ENCODE measurements at regions not wholly inside any gene's neighbourhood (a gene's known extent, or its start where the extent isn't known, plus 50 kb on each side); places are given as distances from the start of the nearest gene placed in this dataset.
"Not testable (repeated sequence)": the region's sequence is repeated elsewhere in the genome, so short reads cannot be mapped to it uniquely, and the experiment has no call there.

- Histone ChIP-seq H3K4me3 (ENCODE audit: low read length in 3 of 3) (no peak overlapping the region), H3K27ac (ENCODE audit: low read depth in 2 of 2, low read length in 2 of 2) (no peak overlapping the region), H3K27me3 (ENCODE audit: control insufficient read depth, insufficient read depth, low read length) (no peaks in the 10 kb centered on the region), H3K9ac (ENCODE audit: low read length in 3 of 3) (no peak overlapping the region), H3K4me1 (ENCODE audit: control insufficient read depth in 2 of 3, insufficient read depth in 2 of 3, low read depth in 1 of 3, low read length in 3 of 3) (no peaks in the 10 kb centered on the region), H3K36me3 (ENCODE audit: control insufficient read depth in 2 of 3, insufficient read depth in 3 of 3, low read length in 3 of 3) (no peaks in the 10 kb centered on the region), H3K9me3 (ENCODE audit: control insufficient read depth in 2 of 3, insufficient read depth in 1 of 3, low read length in 3 of 3) (no peaks in the 10 kb centered on the region)
- TF ChIP-seq CTCF (IDR thresholded peaks at IDR 0.05; ENCODE audit: borderline replicate concordance, extremely low read depth, insufficient read depth) = no peak
- FAIRE-seq = no peak
- intact Hi-C loops (cut with DNase I) = no loop called here
- DNase-seq = no peak
Observed at GRCh38 chr1:94661431-94661932, 119.9 kb upstream of the F3 start.

GRCh38 chr1:94660994-94661393, 119.4 kb upstream of the F3 start:
- H3K27ac ChIP-seq (ENCODE audit: low read depth in 2 of 2, low read length in 2 of 2) = no peak overlapping the region
- H3K9ac ChIP-seq (ENCODE audit: low read length in 3 of 3) = no peak overlapping the region
- no peaks in the 10 kb centered on the region for H3K4me1 ChIP-seq (ENCODE audit: control insufficient read depth in 2 of 3, insufficient read depth in 2 of 3, low read depth in 1 of 3, low read length in 3 of 3)
- no peaks in the 10 kb centered on the region for H3K9me3 ChIP-seq (ENCODE audit: control insufficient read depth in 2 of 3, insufficient read depth in 1 of 3, low read length in 3 of 3)
- no peak overlapping the region for H3K4me3 ChIP-seq (ENCODE audit: low read length in 3 of 3)
- H3K36me3 ChIP-seq (ENCODE audit: control insufficient read depth in 2 of 3, insufficient read depth in 3 of 3, low read length in 3 of 3) = no peaks in the 10 kb centered on the region
- DNase-seq (peak in 1 of 5 donors; percentile 15), FAIRE-seq (no peak)
- TF ChIP-seq CTCF (IDR thresholded peaks at IDR 0.05; ENCODE audit: borderline replicate concordance, extremely low read depth, insufficient read depth) = no peak
- H3K27me3 ChIP-seq (ENCODE audit: control insufficient read depth, insufficient read depth, low read length) = no peaks in the 10 kb centered on the region
- intact Hi-C loops (cut with DNase I) = no loop called here

- no peak for FAIRE-seq
- Histone ChIP-seq H3K36me3 (ENCODE audit: control insufficient read depth in 2 of 3, insufficient read depth in 3 of 3, low read length in 3 of 3) (no peaks in the 10 kb centered on the region), H3K4me1 (ENCODE audit: control insufficient read depth in 2 of 3, insufficient read depth in 2 of 3, low read depth in 1 of 3, low read length in 3 of 3) (no peaks in the 10 kb centered on the region), H3K4me3 (ENCODE audit: low read length in 3 of 3) (no peak overlapping the region), H3K27me3 (ENCODE audit: control insufficient read depth, insufficient read depth, low read length) (no peaks in the 10 kb centered on the region), H3K9ac (ENCODE audit: low read length in 3 of 3) (no peak overlapping the region), H3K27ac (ENCODE audit: low read depth in 2 of 2, low read length in 2 of 2) (no peak overlapping the region), H3K9me3 (ENCODE audit: control insufficient read depth in 2 of 3, insufficient read depth in 1 of 3, low read length in 3 of 3) (no peaks in the 10 kb centered on the region)
- DNase-seq = no peak
- intact Hi-C loops (cut with DNase I) = no loop called here
- no peak for TF ChIP-seq CTCF (IDR thresholded peaks at IDR 0.05; ENCODE audit: borderline replicate concordance, extremely low read depth, insufficient read depth)
Observed at GRCh38 chr1:94660258-94660657, 118.7 kb upstream of the F3 start.

- H3K4me1 ChIP-seq (ENCODE audit: control insufficient read depth in 2 of 3, insufficient read depth in 2 of 3, low read depth in 1 of 3, low read length in 3 of 3); H3K9ac ChIP-seq (ENCODE audit: low read length in 3 of 3); H3K27me3 ChIP-seq (ENCODE audit: control insufficient read depth, insufficient read depth, low read length); intact Hi-C loops (cut with DNase I); H3K4me3 ChIP-seq (ENCODE audit: low read length in 3 of 3); H3K36me3 ChIP-seq (ENCODE audit: control insufficient read depth in 2 of 3, insufficient read depth in 3 of 3, low read length in 3 of 3); H3K27ac ChIP-seq (ENCODE audit: low read depth in 2 of 2, low read length in 2 of 2); H3K9me3 ChIP-seq (ENCODE audit: control insufficient read depth in 2 of 3, insufficient read depth in 1 of 3, low read length in 3 of 3); DNase-seq; FAIRE-seq: not testable (repeated sequence)
Observed at GRCh38 chr1:94659202-94659601, 117.6 kb upstream of the F3 start.

Data from kidney (tissue), 13 donors.